Stimulated activated CD8-positive, alpha-beta memory T cell treated with anti-CD3 and anti-CD28 coated beads, Interleukin-15, amount 100 ng/mL, for 1 hour (primary cell): ENCODE measurements at regions not wholly inside any gene's neighbourhood (a gene's known extent, or its start where the extent isn't known, plus 50 kb on each side); places are given as distances from the start of the nearest gene placed in this dataset.
A peak's percentile ranks its signal among the peaks of the same experiment; 100 is the strongest.
"Not testable (repeated sequence)": the region's sequence is repeated elsewhere in the genome, so short reads cannot be mapped to it uniquely, and the experiment has no call there.

Experiments
- DNase-seq: peaks from one replicate; pipeline ENCODE4 v3.0.0-alpha.2; 2020; ENCODE audit warnings: low read depth

DNA sequence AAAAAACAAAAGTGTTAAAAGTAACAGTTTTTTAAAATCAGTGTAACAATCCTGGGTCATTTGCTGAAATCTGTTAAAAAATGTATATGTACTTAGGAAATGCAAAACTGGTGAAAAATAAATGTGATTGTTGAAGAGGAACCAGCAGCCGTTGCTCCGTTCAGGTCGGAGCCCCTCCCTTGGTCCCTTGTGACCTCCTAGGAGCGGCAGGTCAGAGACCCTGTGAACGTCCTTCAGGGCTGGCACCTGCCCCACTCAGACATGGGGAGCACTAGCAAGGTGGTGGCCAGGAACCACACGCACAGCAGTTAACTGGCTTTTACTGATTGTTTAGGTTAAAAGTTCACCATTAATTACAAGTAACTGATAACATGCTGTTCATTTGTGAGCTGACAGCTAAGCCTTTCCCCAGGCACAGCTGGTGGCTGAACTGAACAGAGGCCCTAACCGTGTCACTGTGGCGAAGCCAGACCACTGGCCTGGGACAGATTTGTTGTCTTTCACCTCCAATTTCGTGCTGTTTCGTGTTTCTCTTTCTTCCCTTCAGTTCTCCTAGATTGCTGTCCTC lies 159.2 kb upstream of the ALKAL2 start:
- DNase-seq, result no peak

DNA sequence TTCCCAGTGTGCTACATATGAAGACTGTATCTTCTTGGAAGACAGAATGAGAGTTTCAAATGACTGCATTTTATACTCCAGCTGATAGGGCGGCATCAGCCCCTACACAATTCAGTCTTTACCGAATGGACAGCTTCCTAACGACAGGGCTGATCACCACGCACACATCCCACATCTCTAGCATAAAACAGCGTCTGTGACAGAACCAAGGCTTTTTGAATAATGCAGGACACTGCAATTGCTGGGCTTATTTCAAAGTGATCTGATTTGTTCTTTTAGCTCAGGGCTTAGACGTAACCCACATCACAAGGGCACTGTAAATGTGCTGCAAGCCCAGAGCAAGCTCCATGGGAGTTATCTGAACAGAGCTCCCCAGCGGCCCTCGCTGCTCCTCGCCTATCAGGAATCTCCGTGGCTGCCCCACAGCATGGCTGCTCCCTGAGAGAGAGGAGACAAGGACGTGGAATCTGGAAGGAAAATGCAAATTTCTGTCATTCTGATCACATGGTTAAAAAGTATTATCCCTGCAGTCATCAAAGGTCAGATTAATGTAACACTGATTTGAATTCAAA lies 158.5 kb upstream of the ALKAL2 start:
- no peak for DNase-seq

DNA sequence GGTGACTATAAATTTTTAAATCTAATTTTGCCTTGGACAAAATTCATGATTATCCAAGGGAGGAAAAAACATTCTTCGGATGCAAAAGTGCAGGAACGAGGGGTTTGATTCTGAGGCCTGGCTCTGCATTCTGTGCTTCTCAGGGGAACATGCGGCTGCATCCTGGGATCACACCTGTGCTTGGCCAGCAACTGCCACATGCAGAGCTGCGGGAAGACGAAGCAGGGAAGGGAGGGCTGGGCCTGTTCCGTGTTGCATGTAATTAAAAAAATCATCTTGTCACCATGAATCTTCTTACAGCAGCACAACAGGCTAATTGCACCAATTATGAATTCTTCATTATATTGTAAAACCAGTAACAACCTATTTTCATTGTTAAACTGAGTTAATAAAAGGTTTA lies 158.0 kb upstream of the ALKAL2 start:
- no peak for DNase-seq

DNA sequence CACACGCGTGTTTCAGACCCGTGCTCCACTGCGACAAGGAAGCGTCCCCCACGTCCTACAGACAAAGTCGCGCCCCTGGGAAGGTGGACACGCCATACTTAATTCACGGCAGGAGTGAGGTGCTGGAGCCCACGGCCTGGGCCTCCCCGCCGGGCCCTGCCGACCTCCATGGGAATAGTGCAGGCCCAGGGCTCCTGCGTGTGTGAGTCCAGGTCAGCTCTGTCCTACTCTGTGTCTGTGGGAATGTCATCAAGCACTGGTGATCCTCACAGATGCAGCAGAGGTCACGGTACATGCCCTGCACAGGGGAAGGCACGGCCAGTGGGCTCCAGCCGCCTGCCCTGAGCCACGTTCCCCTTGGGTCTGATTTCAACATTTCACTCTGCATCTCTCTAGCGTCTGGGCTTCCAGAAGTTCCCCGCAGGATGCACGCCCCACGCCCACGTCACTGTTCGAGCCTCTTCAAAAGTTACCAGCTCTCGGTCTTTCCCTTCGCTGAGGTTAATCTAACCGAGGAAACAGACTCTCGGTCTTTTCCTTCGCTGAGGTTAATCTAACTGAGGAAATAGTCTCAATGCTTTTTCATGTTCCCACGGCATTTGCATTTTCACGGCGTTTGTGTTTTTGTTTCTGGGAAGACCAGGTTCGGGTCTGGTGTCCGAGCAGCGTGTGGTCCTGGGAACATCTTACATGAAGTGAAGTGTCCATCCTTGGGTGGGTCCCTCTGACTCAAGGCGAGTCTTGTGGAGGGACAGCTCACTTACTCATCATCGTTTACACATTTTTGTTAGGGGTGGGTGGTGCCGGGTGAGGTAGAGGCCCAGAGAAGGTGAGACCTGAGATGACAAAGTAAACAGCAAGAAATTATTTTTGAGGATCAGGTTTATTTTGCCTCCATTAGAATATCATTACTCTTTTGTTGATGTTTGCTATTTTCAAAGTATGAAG lies 157.3 kb upstream of the ALKAL2 start:
- DNase-seq, result no peak

DNA sequence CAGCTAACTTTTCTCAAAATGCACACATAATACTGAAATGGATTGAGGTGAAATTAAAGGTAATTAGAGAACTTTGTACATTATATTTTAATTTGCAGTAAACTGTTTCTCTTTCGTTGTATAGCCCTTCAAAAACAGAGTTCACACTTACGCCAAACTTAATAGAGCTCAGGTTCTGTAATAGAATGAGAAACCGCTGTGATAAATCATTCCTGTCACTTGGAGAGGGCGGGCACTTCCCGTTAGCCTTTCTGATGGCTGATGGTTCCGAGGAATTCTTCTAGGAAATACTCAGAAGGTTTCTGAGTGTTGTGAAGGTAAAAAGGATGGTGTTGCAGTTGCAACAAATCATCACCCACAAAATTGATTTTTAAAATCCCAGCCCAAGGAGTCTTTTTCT lies 155.8 kb upstream of the ALKAL2 start:
- DNase-seq, result no peak

DNA sequence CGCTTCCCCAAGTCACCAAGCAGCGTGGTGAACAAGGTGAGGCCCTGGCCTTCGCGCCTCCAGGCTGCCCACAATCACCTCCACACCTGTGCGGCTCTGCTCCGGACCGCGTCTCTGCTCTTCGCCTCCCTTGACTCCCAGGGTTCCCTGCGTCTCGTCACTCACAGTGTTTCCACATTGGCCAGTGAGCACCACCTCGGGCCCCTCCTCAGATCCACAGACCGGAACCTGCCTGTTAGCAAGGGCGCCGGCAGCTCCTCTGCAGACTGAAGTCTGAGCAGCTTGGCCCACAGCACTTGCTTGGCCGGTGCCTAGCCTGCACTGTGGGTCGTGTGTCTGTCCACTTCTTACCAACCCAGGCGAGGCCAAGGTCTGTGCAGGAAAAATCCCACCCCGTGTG lies 155.3 kb upstream of the ALKAL2 start:
- DNase-seq, result no peak

DNA sequence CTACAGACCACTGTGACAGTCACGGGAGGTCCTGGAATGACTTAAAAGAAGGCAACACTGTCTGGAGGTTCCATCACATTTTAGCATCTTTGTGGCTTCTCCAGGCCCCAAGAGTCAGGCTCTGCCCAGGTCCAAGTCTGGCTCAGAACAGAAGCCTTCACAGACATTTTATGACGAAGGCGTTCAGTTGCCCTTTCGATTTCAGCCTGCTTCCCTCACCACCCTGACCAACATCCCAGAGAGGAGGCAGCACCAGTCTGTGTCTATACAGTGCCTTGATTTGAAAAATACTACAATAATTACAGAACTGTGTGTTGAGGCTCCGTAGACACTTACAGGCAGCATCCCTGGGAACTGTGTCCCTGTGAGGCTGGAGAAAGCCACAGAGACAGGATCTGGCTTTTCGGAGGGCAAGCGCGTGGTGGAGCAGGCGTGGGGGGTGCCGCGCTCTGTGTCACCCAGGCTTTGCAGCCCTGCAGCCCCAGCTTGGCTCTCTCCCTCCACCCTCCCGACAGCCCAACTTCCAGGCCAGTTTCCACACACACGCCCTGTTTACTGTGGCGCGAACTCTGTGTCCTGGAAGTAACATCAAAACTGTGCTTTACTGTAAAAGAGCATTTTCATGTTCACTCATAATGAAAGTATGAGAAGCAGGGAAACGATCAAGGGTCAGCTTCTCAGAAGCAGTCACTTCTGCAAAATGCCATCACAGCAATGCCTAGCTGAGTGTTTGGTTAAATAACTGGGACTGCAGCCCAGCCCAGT lies 153.5 kb upstream of the ALKAL2 start:
- no peak for DNase-seq

DNA sequence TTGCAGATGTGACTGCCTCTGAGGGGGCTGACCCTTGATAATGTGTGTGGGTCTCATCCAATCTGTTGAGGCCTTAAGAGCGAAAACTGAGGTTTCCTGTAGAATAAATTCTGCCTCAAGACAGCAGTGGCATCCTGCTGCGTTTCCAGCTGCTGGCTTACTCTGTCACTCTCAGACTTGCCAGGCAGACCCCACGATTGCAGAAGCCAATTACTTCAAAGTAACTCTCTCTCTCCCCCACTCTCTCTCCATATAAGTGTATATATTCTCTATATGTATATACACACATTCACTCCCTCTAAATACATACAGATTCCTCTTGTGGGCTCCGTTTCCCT lies 152.5 kb upstream of the ALKAL2 start:
- DNase-seq, result no peak

DNA sequence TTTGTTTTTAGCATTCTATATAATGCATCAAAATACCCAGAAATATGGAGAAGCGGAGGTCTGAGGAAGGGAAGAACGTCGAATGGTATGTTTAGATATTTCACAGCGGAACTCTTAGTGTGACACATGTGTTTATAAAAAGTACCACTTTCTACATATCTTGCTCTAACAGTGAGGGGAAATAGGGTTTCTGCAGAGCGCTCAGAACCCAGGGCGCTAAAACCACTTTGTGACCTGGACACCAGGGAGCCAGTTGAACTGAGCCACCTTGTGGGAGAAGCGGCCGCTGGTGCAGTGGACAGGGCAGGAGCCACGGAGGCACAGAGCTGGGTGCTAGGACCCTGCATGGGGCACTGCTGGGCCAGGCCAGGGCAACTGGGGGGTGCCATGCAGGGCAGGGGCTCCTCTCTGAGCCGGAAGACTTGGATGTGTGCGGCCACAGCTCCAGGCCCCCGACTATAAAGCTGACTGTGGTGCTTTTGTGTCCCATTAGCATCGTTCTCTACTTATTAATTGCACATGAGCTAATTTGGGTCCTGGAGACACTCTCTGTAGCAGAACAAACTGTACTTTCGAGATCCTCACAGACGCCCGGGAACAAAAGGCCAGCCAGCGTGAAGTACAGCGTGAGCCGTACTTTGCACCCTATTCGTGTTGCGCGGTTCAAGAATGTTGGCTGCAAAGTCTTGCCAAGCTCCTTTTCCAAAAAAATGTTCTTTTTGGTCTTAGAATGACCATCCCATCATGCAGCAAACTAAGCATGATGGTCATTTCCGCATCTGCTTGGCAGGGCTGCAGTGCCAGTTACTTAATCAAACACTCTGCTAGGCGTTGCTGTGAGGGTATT lies 151.9 kb upstream of the ALKAL2 start:
- no peak for DNase-seq

DNA sequence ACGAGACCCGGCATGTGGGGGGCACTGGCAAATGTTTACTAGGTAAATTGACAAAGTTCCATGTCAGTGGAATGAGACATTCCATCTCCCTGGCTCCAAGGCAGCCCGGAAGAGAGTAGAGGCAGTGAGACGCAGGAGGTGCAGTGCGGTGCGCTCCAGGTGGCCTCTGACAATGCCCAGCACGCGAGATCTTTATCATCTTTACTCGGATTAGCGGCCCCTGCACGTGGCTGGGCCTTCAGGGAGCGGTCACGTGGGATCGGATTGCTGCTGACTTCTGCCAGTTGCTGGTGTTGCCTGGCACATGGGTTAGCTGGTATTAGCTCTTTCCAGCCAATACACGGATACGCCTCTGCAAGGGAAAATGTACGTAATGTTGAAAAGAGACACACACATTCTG lies 151.2 kb upstream of the ALKAL2 start:
- DNase-seq, result no peak

DNA sequence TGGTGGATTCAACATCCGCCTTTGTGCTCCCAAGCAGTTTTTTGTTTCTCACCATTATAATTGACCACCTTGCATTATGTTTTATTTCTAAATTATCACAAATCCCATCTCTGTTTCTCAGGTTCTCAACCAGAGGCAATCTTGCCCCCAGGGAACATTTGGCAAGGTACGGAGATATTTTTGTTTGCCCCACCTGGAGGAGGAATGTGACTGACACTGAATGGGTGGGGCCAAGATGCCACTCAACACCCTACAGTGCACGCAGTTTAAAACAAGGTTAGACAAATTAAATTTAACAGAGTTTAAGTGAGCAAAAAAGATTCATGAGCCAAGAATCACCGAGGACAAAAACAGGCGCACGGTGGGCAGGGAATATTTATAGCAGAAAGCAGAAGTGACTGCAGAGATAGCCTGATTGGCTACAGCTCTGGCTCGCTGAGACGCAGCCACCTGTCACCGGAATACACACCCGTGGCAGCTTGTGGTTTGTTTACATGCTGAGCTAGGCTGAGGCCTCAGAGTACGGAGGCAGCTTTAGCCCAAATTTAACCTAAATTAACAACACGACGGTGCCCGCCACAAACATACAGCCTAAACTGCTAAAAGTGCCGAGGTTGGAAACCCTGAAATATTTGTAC lies 150.0 kb upstream of the ALKAL2 start:
- DNase-seq, result peak; percentile 41

DNA sequence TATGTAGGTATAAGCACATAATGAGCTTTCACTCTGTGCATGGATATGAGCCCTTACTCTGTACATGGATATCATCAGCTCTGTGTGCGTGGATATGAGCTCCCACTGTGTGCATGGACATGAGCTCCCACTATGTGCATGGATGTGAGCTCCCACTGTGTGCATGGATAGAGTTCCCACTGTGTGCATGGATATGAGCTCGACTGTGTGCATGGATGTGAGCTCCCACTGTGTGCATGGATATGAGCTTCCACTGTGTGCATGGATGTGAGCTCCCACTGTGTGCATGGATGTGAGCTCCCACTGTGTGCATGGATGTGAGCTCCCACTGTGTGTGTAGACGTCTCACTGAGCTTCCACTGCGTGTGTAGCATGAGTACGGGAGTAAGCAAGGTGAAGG lies 149.3 kb upstream of the ALKAL2 start:
- no peak for DNase-seq

DNA sequence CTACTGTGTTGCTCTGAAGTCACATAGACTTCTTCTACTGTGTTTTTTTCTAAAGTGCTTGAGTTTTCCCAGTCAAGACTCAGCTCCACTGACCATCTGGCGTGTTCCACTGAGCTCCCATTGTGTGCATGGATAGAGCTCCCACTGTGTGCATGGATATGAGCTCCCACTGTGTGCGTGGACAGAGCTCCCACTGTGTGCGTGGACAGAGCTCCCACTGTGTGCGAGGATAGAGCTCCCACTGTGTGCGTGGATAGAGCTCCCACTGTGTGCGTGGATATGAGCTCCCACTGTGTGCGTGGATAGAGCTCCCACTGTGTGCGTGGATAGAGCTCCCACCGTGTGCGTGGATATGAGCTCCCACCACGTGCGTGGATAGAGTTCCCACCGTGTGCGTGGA lies 148.3 kb upstream of the ALKAL2 start:
- no peak for DNase-seq

DNA sequence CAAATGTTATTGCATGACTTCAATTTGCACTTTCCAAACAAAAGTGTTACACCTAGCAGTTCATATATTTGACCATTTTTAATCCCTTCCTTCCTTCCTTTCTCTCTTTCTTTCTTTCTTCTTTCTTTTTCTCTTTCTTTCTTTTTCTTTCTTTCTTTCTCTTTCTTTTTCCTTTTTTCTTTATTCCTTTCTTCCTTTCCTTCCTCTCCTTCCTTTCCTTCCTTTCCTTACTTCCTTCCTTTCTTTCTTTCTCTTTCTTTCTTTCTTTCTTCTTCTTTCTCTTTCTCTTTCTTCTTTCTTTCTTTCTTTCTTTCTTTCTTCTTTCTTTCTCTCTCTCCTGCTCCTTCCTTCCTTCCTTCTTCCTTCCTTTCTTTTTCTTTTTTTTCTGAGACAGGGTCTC lies 146.7 kb upstream of the ALKAL2 start:
- no peak for DNase-seq

DNA sequence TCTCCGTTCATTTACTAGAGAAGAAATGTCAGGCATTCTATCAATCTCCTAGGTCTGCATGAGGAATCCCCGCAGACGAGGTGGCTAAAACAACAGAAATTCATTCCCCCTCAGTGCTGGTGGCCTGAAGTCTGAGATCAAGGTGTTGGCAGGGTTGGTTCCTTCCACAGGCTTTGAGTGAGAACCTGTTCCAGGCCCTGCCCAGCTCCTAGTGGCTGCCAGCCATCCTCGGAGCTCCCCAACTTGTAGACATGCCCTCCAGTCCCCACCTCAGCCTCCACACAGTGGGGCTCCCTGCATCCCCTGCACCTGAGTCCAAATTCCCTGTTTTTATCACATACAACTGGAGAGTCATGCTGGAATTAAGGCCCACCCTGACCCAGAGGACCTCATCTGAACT lies 145.3 kb upstream of the ALKAL2 start:
- DNase-seq, result no peak

DNA sequence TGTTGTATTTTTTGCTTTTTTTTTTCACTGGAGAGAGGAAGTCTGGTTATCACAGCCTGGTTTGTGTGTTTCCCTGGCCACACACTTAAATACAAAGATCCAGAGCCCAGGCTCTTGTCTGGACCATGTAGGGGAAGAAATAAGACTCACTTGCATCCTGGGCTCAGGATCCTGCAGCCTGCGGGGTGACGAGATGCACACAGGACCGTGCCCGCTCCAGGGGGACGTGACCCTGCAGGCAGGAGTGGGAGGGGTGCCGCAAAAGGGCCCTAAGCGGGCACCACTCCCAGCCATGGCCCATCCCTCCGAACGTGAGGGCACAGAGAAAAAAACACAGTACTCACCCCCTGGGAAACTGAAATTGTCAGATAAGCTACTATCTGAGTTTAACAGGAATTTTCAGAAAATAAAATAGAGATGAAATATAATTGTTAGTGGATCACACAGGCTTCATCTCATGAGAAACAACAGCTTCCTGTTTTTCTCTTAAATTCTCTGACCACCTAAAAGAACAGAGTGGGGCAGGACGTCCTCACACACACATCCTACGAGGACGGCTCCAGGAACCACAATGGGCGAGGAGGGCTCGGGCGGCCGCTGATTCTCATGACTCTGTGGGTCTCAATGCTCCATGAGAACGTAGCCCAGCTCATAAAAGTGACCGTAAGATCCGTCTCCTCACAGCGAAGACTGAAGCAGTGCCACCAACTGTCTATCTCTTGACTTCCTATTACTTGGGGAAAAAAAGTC lies 142.6 kb upstream of the ALKAL2 start:
- no peak for DNase-seq

DNA sequence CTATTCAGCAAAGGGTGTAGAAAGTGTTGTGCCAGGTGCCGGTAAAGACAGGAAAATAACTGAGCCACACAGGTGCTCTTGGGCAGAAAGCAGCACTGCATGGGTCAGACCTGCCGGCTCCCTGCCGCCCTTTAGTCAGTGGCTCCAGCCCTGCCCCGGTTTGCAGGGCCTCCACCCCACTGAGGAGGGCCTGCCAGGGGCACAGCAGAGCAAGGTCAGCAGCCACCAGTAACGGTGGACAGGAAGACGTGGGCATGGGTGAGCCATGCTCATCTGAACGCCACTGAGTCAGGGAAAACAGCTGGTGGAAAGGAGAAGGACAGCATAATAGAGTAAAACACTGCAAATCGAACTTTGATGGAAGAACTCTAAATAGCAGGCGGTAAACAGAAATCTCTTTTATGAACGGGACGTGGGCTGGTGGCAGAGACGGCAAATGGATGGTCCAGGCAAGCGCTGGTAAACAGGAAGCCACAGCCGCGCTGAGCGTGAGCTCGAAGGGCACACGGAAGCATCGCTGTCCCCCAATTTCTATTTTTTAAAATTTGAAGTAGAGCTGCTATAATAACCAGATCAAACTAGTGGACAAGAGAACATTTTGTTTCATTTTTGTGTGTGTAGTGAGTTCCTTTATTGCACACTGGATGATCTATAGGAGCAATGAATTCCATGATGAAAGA lies 141.8 kb upstream of the ALKAL2 start:
- DNase-seq, result no peak

DNA sequence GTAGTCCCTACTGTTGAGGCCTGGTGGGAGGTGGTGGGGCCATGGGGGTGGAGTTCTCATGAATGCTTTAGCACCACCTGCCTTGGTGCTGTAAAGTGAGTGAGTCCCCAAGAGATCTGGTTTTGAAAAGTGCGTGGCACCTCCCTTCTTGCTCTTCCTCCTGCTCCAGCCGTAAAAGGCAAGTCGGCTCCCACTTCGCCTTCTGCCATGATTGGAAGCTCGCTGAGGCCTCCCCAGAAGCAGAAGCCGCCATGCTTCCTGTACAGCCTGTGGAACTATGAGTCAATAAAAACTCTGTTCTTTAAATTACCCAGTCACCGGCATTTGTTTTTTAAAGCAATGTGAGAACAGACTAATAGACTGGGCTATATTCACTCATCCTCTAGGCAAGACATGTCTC lies 141.3 kb upstream of the ALKAL2 start:
- DNase-seq, result no peak

DNA sequence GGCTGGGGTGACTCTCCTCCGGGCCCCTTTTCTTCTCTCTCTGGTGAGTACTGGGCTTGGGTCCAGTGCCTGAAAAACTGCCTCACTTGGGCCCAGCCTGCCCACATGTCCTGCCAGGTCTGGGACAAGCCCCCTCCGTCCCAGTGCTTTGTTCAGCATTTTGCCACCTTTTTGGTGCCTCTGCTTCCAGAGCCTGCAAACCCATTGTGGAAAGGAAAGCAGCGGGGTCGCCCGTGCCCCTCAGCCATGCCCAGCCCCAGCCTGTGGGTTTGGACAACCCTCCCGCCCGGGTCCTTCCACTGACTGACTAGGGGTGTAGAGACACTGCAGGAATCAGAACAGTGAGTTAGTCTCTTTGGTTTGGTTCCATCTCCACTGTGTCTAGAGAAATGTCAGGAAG lies 140.7 kb upstream of the ALKAL2 start:
- no peak for DNase-seq

DNA sequence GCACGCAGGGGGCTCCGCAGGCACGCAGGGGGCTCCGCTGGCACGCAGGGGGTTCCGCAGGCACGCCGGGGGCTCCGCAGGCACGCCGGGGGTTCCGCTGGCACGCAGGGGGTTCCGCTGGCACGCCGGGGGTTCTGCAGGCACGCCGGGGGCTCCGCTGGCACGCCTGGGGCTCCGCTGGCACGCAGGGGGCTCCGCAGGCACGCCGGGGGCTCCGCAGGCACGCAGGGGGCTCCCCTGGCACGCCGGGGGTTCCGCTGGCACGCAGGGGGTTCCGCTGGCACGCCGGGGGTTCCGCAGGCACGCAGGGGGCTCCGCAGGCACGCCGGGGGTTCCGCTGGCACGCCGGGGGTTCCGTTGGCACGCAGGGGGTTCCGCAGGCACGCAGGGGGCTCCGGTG lies 138.8 kb upstream of the ALKAL2 start:
- not testable (repeated sequence) for DNase-seq
